Activated CD8-positive, alpha-beta memory T cell treated with anti-CD3 and anti-CD28 coated beads, Interleukin-2, amount 10 ng/mL, durations not matched to agents 7 days and 5 days (primary cell): ENCODE measurements at regions not wholly inside any gene's neighbourhood (a gene's known extent, or its start where the extent isn't known, plus 50 kb on each side); places are given as distances from the start of the nearest gene placed in this dataset.

Source experiments
- ATAC-seq: fragments of 150-1000 bp; cut with Tn5 transposase; one replicate; pipeline ENCODE4 v1.10.0; 2021; ENCODE audit warnings: moderate library complexity
- CTCF ChIA-PET: fragments of 350-600 bp; sonication (Branson Sonifier 250); formaldehyde crosslinking; loops from one replicate; lab custom pipeline; 2021; ENCODE audit warnings: antibody characterized with exemption; lab: Charles Lee
- DNase-seq: peaks from one replicate; pipeline ENCODE4 v3.0.0-alpha.2; 2020
- H3K27ac Mint-ChIP-seq: one replicate; pipeline ENCODE4 v1.8.0; 2021; ENCODE audit warnings: mild to moderate bottlenecking, mixed read lengths
- H3K27me3 Mint-ChIP-seq: one replicate; pipeline ENCODE4 v1.8.0; 2021; ENCODE audit warnings: mixed read lengths
- H3K36me3 Mint-ChIP-seq: one replicate; pipeline ENCODE4 v1.8.0; 2021; ENCODE audit warnings: mild to moderate bottlenecking, mixed read lengths
- H3K4me1 Mint-ChIP-seq: one replicate; pipeline ENCODE4 v1.8.0; 2021; ENCODE audit warnings: mixed read lengths
- H3K4me3 Mint-ChIP-seq: one replicate; pipeline ENCODE4 v1.8.0; 2021; ENCODE audit warnings: mild to moderate bottlenecking, moderate library complexity, mixed read lengths
- H3K9me3 Mint-ChIP-seq: one replicate; pipeline ENCODE4 v1.8.0; 2022; ENCODE audit warnings: low read depth, mixed read lengths

GRCh38 chr10:113240736-113241135 is 290.7 kb downstream of the TCF7L2 start:
- no peak overlapping the region for H3K4me3 Mint-ChIP-seq
- ATAC-seq (no peak), DNase-seq (no peak)
- no peaks in the 10 kb centered on the region for H3K9me3 Mint-ChIP-seq
- H3K27me3 Mint-ChIP-seq: peaks cover 31% of the 10 kb centered on the region
- CTCF ChIA-PET: no interaction called here
- H3K36me3 Mint-ChIP-seq: no peaks in the 10 kb centered on the region
- H3K27ac Mint-ChIP-seq: no peak overlapping the region
- H3K4me1 Mint-ChIP-seq: no peaks in the 10 kb centered on the region

GRCh38 chr10:113241599-113242360 is 291.7 kb downstream of the TCF7L2 start:
- ATAC-seq: no peak
- CTCF ChIA-PET: interaction anchor here (0.5 kb wide), 1 partner anchor 11 kb away, joined by 5 read pairs; no protein-coding TSS in a partner anchor
- Mint-ChIP-seq H3K9me3 (no peaks in the 10 kb centered on the region), H3K27me3 (peaks cover 31% of the 10 kb centered on the region), H3K36me3 (no peaks in the 10 kb centered on the region), H3K4me1 (no peaks in the 10 kb centered on the region), H3K4me3 (no peak overlapping the region), H3K27ac (no peak overlapping the region)
- no peak for DNase-seq

GRCh38 chr10:113243311-113243710 is 293.3 kb downstream of the TCF7L2 start:
- Mint-ChIP-seq H3K27me3 (peaks cover 31% of the 10 kb centered on the region), H3K36me3 (no peaks in the 10 kb centered on the region), H3K9me3 (no peaks in the 10 kb centered on the region), H3K4me3 (no peak overlapping the region), H3K4me1 (no peaks in the 10 kb centered on the region), H3K27ac (no peak overlapping the region)
- CTCF ChIA-PET: no interaction called here
- ATAC-seq: no peak
- no peak for DNase-seq

- Mint-ChIP-seq H3K4me3 (no peak overlapping the region), H3K27me3 (peaks cover 26% of the 10 kb centered on the region), H3K4me1 (no peaks in the 10 kb centered on the region), H3K27ac (no peak overlapping the region), H3K36me3 (no peaks in the 10 kb centered on the region), H3K9me3 (no peaks in the 10 kb centered on the region)
- CTCF ChIA-PET: no interaction called here
- ATAC-seq (no peak), DNase-seq (no peak)
Observed at GRCh38 chr10:113244750-113245149, 294.7 kb downstream of the TCF7L2 start.

- H3K4me1 Mint-ChIP-seq: no peaks in the 10 kb centered on the region
- CTCF ChIA-PET: no interaction called here
- H3K4me3 Mint-ChIP-seq: no peak overlapping the region
Observed at GRCh38 chr10:113245286-113245685, 295.2 kb downstream of the TCF7L2 start.

GRCh38 chr10:113247050-113247449 is 297.0 kb downstream of the TCF7L2 start:
- DNase-seq (no peak), ATAC-seq (no peak)
- H3K27ac Mint-ChIP-seq: no peak overlapping the region
- no peak overlapping the region for H3K4me3 Mint-ChIP-seq
- peaks cover 8% of the 10 kb centered on the region for H3K27me3 Mint-ChIP-seq
- H3K36me3 Mint-ChIP-seq: no peaks in the 10 kb centered on the region
- H3K9me3 Mint-ChIP-seq: no peaks in the 10 kb centered on the region
- H3K4me1 Mint-ChIP-seq: no peaks in the 10 kb centered on the region
- CTCF ChIA-PET: no interaction called here

More at GRCh38 chr10:113245286-113245685, 295.2 kb downstream of the TCF7L2 start:
- no peak overlapping the region for H3K27ac Mint-ChIP-seq
- H3K36me3 Mint-ChIP-seq: no peaks in the 10 kb centered on the region
- no peaks in the 10 kb centered on the region for H3K9me3 Mint-ChIP-seq
- peaks cover 21% of the 10 kb centered on the region for H3K27me3 Mint-ChIP-seq
- ATAC-seq: no peak
- no peak for DNase-seq

GRCh38 chr10:113252650-113253618 is 299.9 kb upstream of the HABP2 start:
- no peak overlapping the region for H3K27ac Mint-ChIP-seq
- H3K9me3 Mint-ChIP-seq: no peaks in the 10 kb centered on the region
- H3K27me3 Mint-ChIP-seq: peaks cover 15% of the 10 kb centered on the region
- DNase-seq: no peak
- H3K4me1 Mint-ChIP-seq: no peaks in the 10 kb centered on the region
- no peak for ATAC-seq
- CTCF ChIA-PET: interaction anchor here (0.7 kb wide), 1 partner anchor 11 kb away, joined by 5 read pairs; no protein-coding TSS in a partner anchor
- H3K4me3 Mint-ChIP-seq: no peak overlapping the region
- no peaks in the 10 kb centered on the region for H3K36me3 Mint-ChIP-seq

GRCh38 chr10:113259576-113260226 is 293.2 kb upstream of the HABP2 start:
- no peak overlapping the region for H3K27ac Mint-ChIP-seq
- no peaks in the 10 kb centered on the region for H3K36me3 Mint-ChIP-seq
- CTCF ChIA-PET: no interaction called here

GRCh38 chr10:113261161-113261560 is 291.7 kb upstream of the HABP2 start:
- CTCF ChIA-PET: interaction anchor here (0.6 kb wide), 1 partner anchor 510 kb away, joined by 3 read pairs; no protein-coding TSS in a partner anchor
- no peaks in the 10 kb centered on the region for H3K9me3 Mint-ChIP-seq

More at GRCh38 chr10:113259576-113260226, 293.2 kb upstream of the HABP2 start:
- Mint-ChIP-seq H3K4me1 (no peaks in the 10 kb centered on the region), H3K9me3 (no peaks in the 10 kb centered on the region), H3K4me3 (no peak overlapping the region), H3K27me3 (peaks cover 26% of the 10 kb centered on the region)
- ATAC-seq (no peak), DNase-seq (no peak)

GRCh38 chr10:113261611-113262091 is 291.2 kb upstream of the HABP2 start:
- CTCF ChIA-PET: no interaction called here
- H3K27me3 Mint-ChIP-seq: peaks cover 25% of the 10 kb centered on the region
- H3K4me3 Mint-ChIP-seq: no peak overlapping the region
- ATAC-seq (no peak), DNase-seq (no peak)
- no peaks in the 10 kb centered on the region for H3K9me3 Mint-ChIP-seq
- H3K36me3 Mint-ChIP-seq: no peaks in the 10 kb centered on the region
- no peak overlapping the region for H3K27ac Mint-ChIP-seq
- no peaks in the 10 kb centered on the region for H3K4me1 Mint-ChIP-seq

More at GRCh38 chr10:113261161-113261560, 291.7 kb upstream of the HABP2 start:
- Mint-ChIP-seq H3K36me3 (no peaks in the 10 kb centered on the region), H3K4me1 (no peaks in the 10 kb centered on the region), H3K4me3 (no peak overlapping the region), H3K27me3 (peaks cover 23% of the 10 kb centered on the region), H3K27ac (no peak overlapping the region)
- DNase-seq: no peak
- no peak for ATAC-seq

- H3K4me3 Mint-ChIP-seq: no peak overlapping the region
- H3K9me3 Mint-ChIP-seq: no peaks in the 10 kb centered on the region
- H3K4me1 Mint-ChIP-seq: no peaks in the 10 kb centered on the region
- H3K27ac Mint-ChIP-seq: no peak overlapping the region
- no peak for ATAC-seq
- H3K27me3 Mint-ChIP-seq: peaks cover 25% of the 10 kb centered on the region
- H3K36me3 Mint-ChIP-seq: no peaks in the 10 kb centered on the region
- DNase-seq: no peak
- CTCF ChIA-PET: no interaction called here
Observed at GRCh38 chr10:113263056-113263455, 289.8 kb upstream of the HABP2 start.

GRCh38 chr10:113264333-113265131 is 288.3 kb upstream of the HABP2 start:
- Mint-ChIP-seq H3K4me3 (no peak overlapping the region), H3K9me3 (no peaks in the 10 kb centered on the region), H3K27ac (no peak overlapping the region), H3K4me1 (no peaks in the 10 kb centered on the region), H3K27me3 (peaks cover 20% of the 10 kb centered on the region), H3K36me3 (no peaks in the 10 kb centered on the region)
- ATAC-seq: no peak
- no peak for DNase-seq
- CTCF ChIA-PET: no interaction called here
